SHP77 (cell line): ENCODE measurements at regions not wholly inside any gene's neighbourhood (a gene's known extent, or its start where the extent isn't known, plus 50 kb on each side); places are given as distances from the start of the nearest gene placed in this dataset.

Experiments
- DNase-seq, 2 experiments: peaks; one replicate each; lab custom pipeline; 2025; lab: John Stamatoyannopoulos, UW

- no peak for DNase-seq
These were observed 676.3 kb upstream of the CCDC54 start for GRCh38 chr3:106700981-106701380.

- no peak for DNase-seq
These were observed 673.7 kb upstream of the CCDC54 start for GRCh38 chr3:106703524-106703923.

- DNase-seq = no peak
These were observed 669.9 kb upstream of the CCDC54 start for GRCh38 chr3:106707347-106707746.

GRCh38 chr3:106710596-106710995 lies 666.6 kb upstream of the CCDC54 start:
- no peak for DNase-seq

- no peak for DNase-seq
These were observed 665.6 kb upstream of the CCDC54 start for GRCh38 chr3:106711650-106712049.

- no peak for DNase-seq
These were observed 662.8 kb upstream of the CCDC54 start for GRCh38 chr3:106714400-106714799.

- DNase-seq = no peak
These were observed 662.0 kb upstream of the CCDC54 start for GRCh38 chr3:106715286-106715685.

- no peak for DNase-seq
These were observed 660.0 kb upstream of the CCDC54 start for GRCh38 chr3:106717178-106717780.

- DNase-seq = no peak
These were observed 658.2 kb upstream of the CCDC54 start for GRCh38 chr3:106719077-106719476.

- DNase-seq = no peak
These were observed 657.7 kb upstream of the CCDC54 start for GRCh38 chr3:106719583-106719982.

- no peak for DNase-seq
These were observed 656.7 kb upstream of the CCDC54 start for GRCh38 chr3:106720510-106720909.

GRCh38 chr3:106725566-106725965 lies 651.7 kb upstream of the CCDC54 start:
- DNase-seq = no peak

GRCh38 chr3:106728315-106729098 lies 648.7 kb upstream of the CCDC54 start:
- no peak for DNase-seq

- no peak for DNase-seq
These were observed 647.8 kb upstream of the CCDC54 start for GRCh38 chr3:106729481-106729880.

- no peak for DNase-seq
These were observed 646.0 kb upstream of the CCDC54 start for GRCh38 chr3:106731230-106731629.

GRCh38 chr3:106734712-106735111 lies 642.5 kb upstream of the CCDC54 start:
- DNase-seq = no peak

GRCh38 chr3:106737265-106737664 lies 640.0 kb upstream of the CCDC54 start:
- DNase-seq = no peak

- DNase-seq = no peak
These were observed 637.1 kb upstream of the CCDC54 start for GRCh38 chr3:106740116-106740515.

- DNase-seq = no peak
These were observed 631.7 kb upstream of the CCDC54 start for GRCh38 chr3:106745344-106746168.

GRCh38 chr3:106746286-106746685 lies 631.0 kb upstream of the CCDC54 start:
- no peak for DNase-seq

GRCh38 chr3:106748472-106749262 lies 628.6 kb upstream of the CCDC54 start:
- DNase-seq = no peak

GRCh38 chr3:106750092-106750491 lies 627.1 kb upstream of the CCDC54 start:
- DNase-seq = no peak
